HEK293T (cell line): ENCODE measurements at regions not wholly inside any gene's neighbourhood (a gene's known extent, or its start where the extent isn't known, plus 50 kb on each side); places are given as distances from the start of the nearest gene placed in this dataset.

Source experiments
- CTCF ChIA-PET: fragments of 350-600 bp; formaldehyde crosslinking; extraction: SDS; loops from one replicate; lab custom pipeline; 2021; ENCODE audit warnings: antibody characterized with exemption, inconsistent platforms; lab: Yijun Ruan, JAX
- POLR2A ChIA-PET: fragments of 350-600 bp; formaldehyde crosslinking; extraction: SDS; loops from one replicate; lab custom pipeline; 2020; ENCODE audit warnings: antibody characterized with exemption, inconsistent platforms; lab: Yijun Ruan, JAX
- DNase-seq: peaks from one replicate; pipeline ENCODE4 v3.0.0; 2012; ENCODE audit warnings: mixed read lengths; ENCODE audit errors: extremely low spot score
- ARNT ChIP-seq: fragments of 450-650 bp; IDR thresholded peaks from 2 replicates; pipeline ENCODE4 v1.6.1; 2017; ENCODE audit warnings: mild to moderate bottlenecking
- BHLHE40 ChIP-seq: fragments of 450-650 bp; IDR thresholded peaks from 2 replicates; pipeline ENCODE4 v1.6.1; 2016; ENCODE audit warnings: mild to moderate bottlenecking, moderate library complexity, borderline replicate concordance
- CTBP1 ChIP-seq: fragments of 450-650 bp; IDR thresholded peaks from 2 replicates; pipeline ENCODE4 v1.6.1; 2016; ENCODE audit warnings: borderline replicate concordance
- ELF4 ChIP-seq: fragments of 450-650 bp; IDR thresholded peaks from 2 replicates; pipeline ENCODE4 v1.6.1; 2017; ENCODE audit warnings: antibody characterized with exemption
- FOXA1 ChIP-seq: fragments of 450-650 bp; IDR thresholded peaks from 2 replicates; pipeline ENCODE4 v1.6.1; 2016; ENCODE audit warnings: mild to moderate bottlenecking
- FOXK2 ChIP-seq: fragments of 450-650 bp; IDR thresholded peaks from 2 replicates; pipeline ENCODE4 v1.6.1; 2016; ENCODE audit warnings: mild to moderate bottlenecking
- FOXM1 ChIP-seq: fragments of 450-650 bp; IDR thresholded peaks from 2 replicates; pipeline ENCODE4 v1.6.1; 2017; ENCODE audit warnings: mild to moderate bottlenecking, borderline replicate concordance
- HDGF ChIP-seq: fragments of 450-650 bp; IDR thresholded peaks from 2 replicates; pipeline ENCODE4 v1.6.1; 2017; ENCODE audit warnings: antibody characterized with exemption, borderline replicate concordance
- L3MBTL2 ChIP-seq: fragments of 450-650 bp; conservative IDR thresholded peaks from 2 replicates; pipeline ENCODE4 v1.6.1; 2016; ENCODE audit warnings: mild to moderate bottlenecking
- LEF1 ChIP-seq: fragments of 450-650 bp; IDR thresholded peaks from 2 replicates; pipeline ENCODE4 v1.6.1; 2017; ENCODE audit warnings: mild to moderate bottlenecking, borderline replicate concordance
- NFRKB ChIP-seq: fragments of 450-650 bp; IDR thresholded peaks from 2 replicates; pipeline ENCODE4 v1.6.1; 2016; ENCODE audit warnings: mild to moderate bottlenecking, moderate library complexity
- PKNOX1 ChIP-seq: fragments of 450-650 bp; IDR thresholded peaks from 2 replicates; pipeline ENCODE4 v1.6.1; 2016
- SP1 ChIP-seq: fragments of 450-650 bp; IDR thresholded peaks from 2 replicates; pipeline ENCODE4 v1.6.1; 2017
- SUZ12 ChIP-seq: fragments of 450-650 bp; IDR thresholded peaks from 2 replicates; pipeline ENCODE4 v1.6.1; 2016; ENCODE audit warnings: mild to moderate bottlenecking
- TARDBP ChIP-seq: fragments of 450-650 bp; IDR thresholded peaks from 2 replicates; pipeline ENCODE4 v1.6.1; 2016
- ZNF384 ChIP-seq: fragments of 450-650 bp; IDR thresholded peaks from 2 replicates; pipeline ENCODE4 v1.6.1; 2016

GRCh38 chr19:31511696-31512095 is 162.5 kb upstream of the TSHZ3 start:
- TF ChIP-seq SUZ12 (no peak), L3MBTL2 (no peak), NFRKB (no peak), BHLHE40 (no peak), SP1 (no peak), LEF1 (no peak), PKNOX1 (no peak), TARDBP (no peak), ELF4 (no peak), ZNF384 (no peak), CTBP1 (no peak), HDGF (no peak), FOXM1 (no peak), FOXA1 (no peak), ARNT (no peak), FOXK2 (no peak)
- DNase-seq: no peak
- ChIA-PET POLR2A (no interaction called here), CTCF (no interaction called here)

GRCh38 chr19:31512181-31512970 is 163.1 kb upstream of the TSHZ3 start:
- DNase-seq: no peak
- ChIA-PET POLR2A (no interaction called here), CTCF (no interaction called here)
- TF ChIP-seq ELF4: no peak
- no peak for TF ChIP-seq NFRKB
- no peak for TF ChIP-seq CTBP1
- no peak for TF ChIP-seq FOXK2
- TF ChIP-seq FOXA1: no peak

- ChIA-PET CTCF (no interaction called here), POLR2A (no interaction called here)
- no peak for DNase-seq
- no peak for TF ChIP-seq FOXK2
- TF ChIP-seq SUZ12: no peak
Measured at GRCh38 chr19:31513841-31514240, 164.6 kb upstream of the TSHZ3 start.

GRCh38 chr19:31515931-31516330 is 166.7 kb upstream of the TSHZ3 start:
- TF ChIP-seq FOXK2 (no peak), ELF4 (no peak), BHLHE40 (no peak)

GRCh38 chr19:31516756-31517155 is 167.5 kb upstream of the TSHZ3 start:
- DNase-seq: no peak
- ChIA-PET CTCF (no interaction called here), POLR2A (no interaction called here)
- TF ChIP-seq FOXA1 (no peak), ARNT (no peak), L3MBTL2 (no peak), TARDBP (no peak), FOXK2 (no peak), BHLHE40 (no peak), CTBP1 (no peak), FOXM1 (no peak), ZNF384 (no peak), HDGF (no peak), SP1 (no peak), NFRKB (no peak), ELF4 (no peak), PKNOX1 (no peak)

More at GRCh38 chr19:31515931-31516330, 166.7 kb upstream of the TSHZ3 start:
- no peak for DNase-seq
- ChIA-PET POLR2A (no interaction called here), CTCF (no interaction called here)

- CTCF ChIA-PET: no interaction called here
- TF ChIP-seq ARNT (no peak), SUZ12 (no peak), BHLHE40 (no peak), ELF4 (no peak), FOXM1 (no peak), L3MBTL2 (no peak), ZNF384 (no peak), HDGF (no peak), PKNOX1 (no peak), CTBP1 (no peak), FOXK2 (no peak), NFRKB (no peak), SP1 (no peak), FOXA1 (no peak), LEF1 (no peak), TARDBP (no peak)
- POLR2A ChIA-PET: no interaction called here
- no peak for DNase-seq
Measured at GRCh38 chr19:31517224-31518180, 168.3 kb upstream of the TSHZ3 start.
